ELR (cell line): ENCODE measurements at regions not wholly inside any gene's neighbourhood (a gene's known extent, or its start where the extent isn't known, plus 50 kb on each side); places are given as distances from the start of the nearest gene placed in this dataset.

Experiments
- DNase-seq: peaks from one replicate; pipeline ENCODE4 v3.0.0-alpha.2; 2015; ENCODE audit warnings: low read depth

- DNase-seq = peak; percentile 4
Measured at GRCh38 chr2:122168799-122169198, 413.3 kb downstream of the TSN start.

- DNase-seq = no peak
Measured at GRCh38 chr2:122172812-122173211, 417.4 kb downstream of the TSN start.

GRCh38 chr2:122174061-122174460 lies 418.6 kb downstream of the TSN start:
- DNase-seq = no peak

- DNase-seq = peak; percentile 14
Measured at GRCh38 chr2:122179492-122180165, 424.2 kb downstream of the TSN start.

GRCh38 chr2:122180972-122181371 lies 425.5 kb downstream of the TSN start:
- DNase-seq = peak; percentile 14

- no peak for DNase-seq
Measured at GRCh38 chr2:122182616-122183355, 427.3 kb downstream of the TSN start.

GRCh38 chr2:122183890-122184289 lies 428.4 kb downstream of the TSN start:
- no peak for DNase-seq

GRCh38 chr2:122186761-122187222 lies 431.3 kb downstream of the TSN start:
- no peak for DNase-seq

- peak; percentile 51 for DNase-seq
Measured at GRCh38 chr2:122191331-122191730, 435.9 kb downstream of the TSN start.

GRCh38 chr2:122193622-122194021 lies 438.2 kb downstream of the TSN start:
- DNase-seq = no peak

- DNase-seq = no peak
Measured at GRCh38 chr2:122194546-122194945, 439.1 kb downstream of the TSN start.

GRCh38 chr2:122203523-122203922 lies 448.1 kb downstream of the TSN start:
- DNase-seq = peak; percentile 28

- DNase-seq = no peak
Measured at GRCh38 chr2:122205641-122206040, 450.2 kb downstream of the TSN start.

GRCh38 chr2:122206101-122206500 lies 450.6 kb downstream of the TSN start:
- no peak for DNase-seq

- DNase-seq = no peak
Measured at GRCh38 chr2:122209377-122209776, 453.9 kb downstream of the TSN start.

GRCh38 chr2:122210065-122210464 lies 454.6 kb downstream of the TSN start:
- DNase-seq = no peak

GRCh38 chr2:122210898-122211856 lies 455.7 kb downstream of the TSN start:
- no peak for DNase-seq

- DNase-seq = no peak
Measured at GRCh38 chr2:122213312-122213711, 457.9 kb downstream of the TSN start.

- DNase-seq = no peak
Measured at GRCh38 chr2:122216071-122216470, 460.6 kb downstream of the TSN start.

- no peak for DNase-seq
Measured at GRCh38 chr2:122216901-122217300, 461.4 kb downstream of the TSN start.

GRCh38 chr2:122218596-122218995 lies 463.1 kb downstream of the TSN start:
- DNase-seq = no peak

GRCh38 chr2:122219504-122219903 lies 464.1 kb downstream of the TSN start:
- no peak for DNase-seq
